PC-3 (cell line): ENCODE measurements at regions not wholly inside any gene's neighbourhood (a gene's known extent, or its start where the extent isn't known, plus 50 kb on each side); places are given as distances from the start of the nearest gene placed in this dataset.

Experiments used
- ATAC-seq: fragments of 200-7000 bp; cut with Tn5 transposase; 2 replicates; pipeline ENCODE4 v1.9.1; 2020; ENCODE audit warnings: mild to moderate bottlenecking, moderate library complexity
- BruUV-seq: library from RNA; stranded (reverse); fragments of 400-500 nt; replicated peaks from 2 replicates; lab custom pipeline; 2021; lab: Mats Ljungman, UMichigan
- CTCF ChIA-PET: fragments of 300-600 bp; sonication (Branson Sonifier 250); formaldehyde crosslinking; loops from one replicate; lab custom pipeline; 2022; ENCODE audit warnings: antibody characterized with exemption; lab: Charles Lee
- POLR2A ChIA-PET: fragments of 300-600 bp; sonication (Branson Sonifier 250); formaldehyde crosslinking; loops from one replicate; lab custom pipeline; 2022; ENCODE audit warnings: antibody characterized with exemption; ENCODE audit not compliant: unreplicated experiment; lab: Charles Lee
- DNase-seq: peaks from one replicate; pipeline ENCODE4 v3.0.0-alpha.2; 2015
- H2AFZ ChIP-seq: fragments of 300-600 bp; sonication (generic); 2 replicates; pipeline ENCODE4 v1.6.0; 2016; ENCODE audit warnings: antibody characterized with exemption, low read length
- H3F3A ChIP-seq: fragments of 300-600 bp; sonication (generic); one replicate; pipeline ENCODE4 v1.6.0; 2017; ENCODE audit warnings: antibody characterized with exemption, low read length, control low read depth, mild to moderate bottlenecking; ENCODE audit not compliant: unreplicated experiment
- H3K27ac ChIP-seq: fragments of 300-600 bp; sonication (generic); 2 replicates; pipeline ENCODE4 v1.5.1; 2016; ENCODE audit warnings: mild to moderate bottlenecking, low read length
- H3K27me3 ChIP-seq: fragments of 300-600 bp; sonication (generic); 2 replicates; pipeline ENCODE4 v1.6.1; 2016; ENCODE audit warnings: low read length, mixed read lengths
- H3K36me3 ChIP-seq: fragments of 300-600 bp; sonication (generic); 2 replicates; pipeline ENCODE4 v1.6.1; 2016; ENCODE audit warnings: low read depth, mixed run types, low read length, mixed read lengths
- H3K4me1 ChIP-seq: fragments of 300-600 bp; sonication (generic); 2 replicates; pipeline ENCODE4 v1.5.1; 2016; ENCODE audit warnings: low read length; ENCODE audit not compliant: insufficient read depth
- H3K4me2 ChIP-seq: fragments of 300-600 bp; sonication (generic); 2 replicates; pipeline ENCODE4 v1.6.0; 2016; ENCODE audit warnings: low read length
- H3K4me3 ChIP-seq: fragments of 300-600 bp; sonication (generic); 2 replicates; pipeline ENCODE4 v1.5.1; 2016; ENCODE audit warnings: mild to moderate bottlenecking, low read length, mixed read lengths
- H3K79me2 ChIP-seq: fragments of 300-600 bp; sonication (generic); 2 replicates; pipeline ENCODE4 v1.6.1; 2017; ENCODE audit warnings: low read length, mixed read lengths
- H3K9ac ChIP-seq: fragments of 300-600 bp; sonication (generic); 2 replicates; pipeline ENCODE4 v1.6.0; 2016; ENCODE audit warnings: mild to moderate bottlenecking, low read length
- H3K9me2 ChIP-seq: fragments of 300-600 bp; sonication (generic); replicated peaks from 2 replicates; pipeline ENCODE4 v1.6.1; 2016; ENCODE audit warnings: mixed run types, low read length, mixed read lengths
- H3K9me3 ChIP-seq: fragments of 300-600 bp; sonication (generic); 2 replicates; pipeline ENCODE4 v1.6.1; 2016; ENCODE audit warnings: low read length, mixed read lengths
- H4K20me1 ChIP-seq: fragments of 300-600 bp; sonication (generic); 2 replicates; pipeline ENCODE4 v1.6.1; 2016; ENCODE audit warnings: low read length, mixed read lengths
- EZH2 ChIP-seq: fragments of 300-600 bp; sonication (generic); IDR thresholded peaks from one replicate; pipeline ENCODE4 v1.6.1; 2017; ENCODE audit warnings: antibody characterized with exemption, mild to moderate bottlenecking, low read length; ENCODE audit not compliant: unreplicated experiment
- EZH2phosphoT487 ChIP-seq: fragments of 300-600 bp; sonication (generic); IDR thresholded peaks from 2 replicates; pipeline ENCODE4 v1.6.1; 2018; ENCODE audit warnings: mild to moderate bottlenecking, antibody characterized with exemption, low read length, borderline replicate concordance
- intact Hi-C: fragments of 100-400 bp; cut with micrococcal nuclease; formaldehyde crosslinking; loops from 2 replicates; pipeline ENCODE4 v1.9.0; 2023
- TF ChIP-seq, protein P1 (sequence below): fragments of 300-600 bp; sonication (generic); conservative IDR thresholded peaks from 2 replicates; pipeline ENCODE4 v1.5.1; 2017; ENCODE audit warnings: antibody characterized with exemption, low read depth, mild to moderate bottlenecking, low read length

DNA sequence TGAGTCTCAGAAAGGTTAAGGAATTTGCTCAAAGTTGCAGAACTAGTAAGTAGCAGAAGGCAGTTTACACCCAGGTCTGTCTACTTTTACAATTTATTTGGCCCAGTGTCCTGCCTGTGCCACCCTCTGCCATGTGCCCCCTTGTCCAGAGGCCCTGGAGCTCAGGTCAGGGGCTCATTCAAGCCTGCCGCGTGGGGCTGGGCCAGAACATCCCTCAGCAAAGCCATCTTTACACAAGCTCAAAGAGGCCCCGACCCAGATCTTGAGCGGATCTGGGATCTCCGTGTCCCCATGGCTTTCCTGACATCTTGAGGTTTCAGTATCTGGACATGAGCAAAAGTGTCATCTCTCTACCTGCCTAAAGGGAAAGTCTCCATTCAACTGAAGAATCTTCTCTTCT, 76.4 kb upstream of the VSTM2B start:
- H3K9me3 ChIP-seq = no peaks in the 10 kb centered on the region
- H3K9ac ChIP-seq = no peak overlapping the region
- CTCF ChIA-PET = no interaction called here
- ATAC-seq (no peak), DNase-seq (no peak)
- H3K9me2 ChIP-seq = no peaks in the 10 kb centered on the region
- intact Hi-C loops = no loop called here
- no peak overlapping the region for H3K4me3 ChIP-seq
- H3K36me3 ChIP-seq = no peaks in the 10 kb centered on the region
- no peak overlapping the region for H3K4me2 ChIP-seq
- no TSS peak for BruUV-seq
- no peaks in the 10 kb centered on the region for H3K4me1 ChIP-seq
- no peaks in the 10 kb centered on the region for H3F3A ChIP-seq
- no peak overlapping the region for H2AFZ ChIP-seq
- POLR2A ChIA-PET = no interaction called here
- H3K79me2 ChIP-seq = no peaks in the 10 kb centered on the region
- no peak for TF ChIP-seq EZH2
- TF ChIP-seq, protein P1, sequence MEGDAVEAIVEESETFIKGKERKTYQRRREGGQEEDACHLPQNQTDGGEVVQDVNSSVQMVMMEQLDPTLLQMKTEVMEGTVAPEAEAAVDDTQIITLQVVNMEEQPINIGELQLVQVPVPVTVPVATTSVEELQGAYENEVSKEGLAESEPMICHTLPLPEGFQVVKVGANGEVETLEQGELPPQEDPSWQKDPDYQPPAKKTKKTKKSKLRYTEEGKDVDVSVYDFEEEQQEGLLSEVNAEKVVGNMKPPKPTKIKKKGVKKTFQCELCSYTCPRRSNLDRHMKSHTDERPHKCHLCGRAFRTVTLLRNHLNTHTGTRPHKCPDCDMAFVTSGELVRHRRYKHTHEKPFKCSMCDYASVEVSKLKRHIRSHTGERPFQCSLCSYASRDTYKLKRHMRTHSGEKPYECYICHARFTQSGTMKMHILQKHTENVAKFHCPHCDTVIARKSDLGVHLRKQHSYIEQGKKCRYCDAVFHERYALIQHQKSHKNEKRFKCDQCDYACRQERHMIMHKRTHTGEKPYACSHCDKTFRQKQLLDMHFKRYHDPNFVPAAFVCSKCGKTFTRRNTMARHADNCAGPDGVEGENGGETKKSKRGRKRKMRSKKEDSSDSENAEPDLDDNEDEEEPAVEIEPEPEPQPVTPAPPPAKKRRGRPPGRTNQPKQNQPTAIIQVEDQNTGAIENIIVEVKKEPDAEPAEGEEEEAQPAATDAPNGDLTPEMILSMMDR = no peak
- no peaks in the 10 kb centered on the region for H3K27me3 ChIP-seq
- H3K27ac ChIP-seq = no peak overlapping the region
- H4K20me1 ChIP-seq = no peaks in the 10 kb centered on the region

DNA sequence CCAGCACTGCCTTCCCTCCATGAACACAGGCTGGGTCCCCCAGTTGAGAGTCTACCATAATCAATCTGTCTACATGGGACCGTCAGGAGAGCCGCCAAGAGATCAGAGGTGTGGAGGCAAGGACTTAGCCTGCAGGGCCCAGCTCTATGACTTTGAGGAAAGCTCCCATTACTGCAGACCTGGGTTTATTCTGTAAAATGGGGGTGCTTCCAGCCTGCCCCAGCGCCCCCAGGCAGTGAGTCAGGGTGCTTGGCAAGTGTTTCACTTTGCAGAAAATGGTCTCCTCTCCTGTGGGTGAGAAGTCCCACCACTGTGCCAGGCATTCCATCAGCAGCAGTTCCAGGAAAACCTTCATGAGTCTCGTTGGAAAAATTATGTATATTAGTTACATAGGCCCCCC, 75.5 kb upstream of the VSTM2B start:
- no TSS peak for BruUV-seq
- POLR2A ChIA-PET = no interaction called here
- intact Hi-C loops = no loop called here

DNA sequence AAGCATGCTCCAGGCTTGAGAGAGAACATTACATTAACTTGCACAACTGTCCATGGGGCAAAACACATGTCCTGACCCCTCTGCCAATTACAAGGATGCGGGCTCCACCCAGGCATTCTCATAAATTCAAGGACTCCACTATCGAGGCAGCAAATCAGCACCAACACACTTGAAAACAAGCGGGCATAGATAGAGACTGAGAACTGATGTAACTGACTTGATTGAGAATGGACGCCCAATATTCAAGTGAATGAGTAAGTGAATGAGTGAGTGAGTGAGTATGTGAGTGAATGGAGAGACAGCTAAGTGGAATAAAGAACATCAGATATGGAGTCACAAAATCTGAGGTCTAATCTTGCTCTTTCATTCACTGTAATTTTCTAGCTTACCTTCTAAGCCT, 75.0 kb upstream of the VSTM2B start:
- H3K4me1 ChIP-seq = no peaks in the 10 kb centered on the region
- no peak for ATAC-seq
- no TSS peak for BruUV-seq
- no peak overlapping the region for H3K4me2 ChIP-seq
- H3K4me3 ChIP-seq = no peak overlapping the region
- DNase-seq = no peak
- H3K27ac ChIP-seq = no peak overlapping the region
- no peak overlapping the region for H2AFZ ChIP-seq
- no peak for TF ChIP-seq EZH2phosphoT487
- no peak for TF ChIP-seq EZH2
- TF ChIP-seq, protein P1 = no peak
- H3K36me3 ChIP-seq = no peaks in the 10 kb centered on the region
- no peaks in the 10 kb centered on the region for H3K79me2 ChIP-seq
- H3F3A ChIP-seq = no peaks in the 10 kb centered on the region
- intact Hi-C loops = no loop called here
- H4K20me1 ChIP-seq = no peaks in the 10 kb centered on the region
- no peaks in the 10 kb centered on the region for H3K9me3 ChIP-seq
- H3K27me3 ChIP-seq = no peaks in the 10 kb centered on the region
- no peaks in the 10 kb centered on the region for H3K9me2 ChIP-seq
- no peak overlapping the region for H3K9ac ChIP-seq
- ChIA-PET CTCF (no interaction called here), POLR2A (no interaction called here)

More for the DNA sequence above, 75.5 kb upstream of the VSTM2B start:
- Histone ChIP-seq H3K4me2 (no peak overlapping the region), H3K9me2 (no peaks in the 10 kb centered on the region), H3K79me2 (no peaks in the 10 kb centered on the region), H3F3A (no peaks in the 10 kb centered on the region), H3K4me3 (no peak overlapping the region), H3K36me3 (no peaks in the 10 kb centered on the region), H3K4me1 (no peaks in the 10 kb centered on the region), H3K9ac (no peak overlapping the region), H3K27ac (no peak overlapping the region), H2AFZ (no peak overlapping the region), H3K27me3 (no peaks in the 10 kb centered on the region), H3K9me3 (no peaks in the 10 kb centered on the region), H4K20me1 (no peaks in the 10 kb centered on the region)
- TF ChIP-seq EZH2 = no peak
- no peak for TF ChIP-seq EZH2phosphoT487
- TF ChIP-seq, protein P1 = no peak
- CTCF ChIA-PET = no interaction called here
- ATAC-seq (no peak), DNase-seq (no peak)
